HG02938 (cell line): ENCODE measurements at regions not wholly inside any gene's neighbourhood (a gene's known extent, or its start where the extent isn't known, plus 50 kb on each side); places are given as distances from the start of the nearest gene placed in this dataset.

Experiments used
- ATAC-seq: cut with Tn5 transposase; IDR thresholded peaks from one replicate; pipeline ENCODE4 v1.9.1; 2021; ENCODE audit warnings: mild to moderate bottlenecking, moderate library complexity; ENCODE audit not compliant: unreplicated experiment

- ATAC-seq: no peak
Measured at GRCh38 chr17:73973586-73974409, 229.7 kb upstream of the RPL38 start.

- ATAC-seq: no peak
Measured at GRCh38 chr17:73974536-73974935, 228.9 kb upstream of the RPL38 start.

GRCh38 chr17:73976147-73976546 is 227.3 kb upstream of the RPL38 start:
- ATAC-seq: no peak

- no peak for ATAC-seq
Measured at GRCh38 chr17:73976676-73977521, 226.6 kb upstream of the RPL38 start.

- ATAC-seq: no peak
Measured at GRCh38 chr17:73980517-73980916, 223.0 kb upstream of the RPL38 start.

- no peak for ATAC-seq
Measured at GRCh38 chr17:73982871-73983270, 220.6 kb upstream of the RPL38 start.

- ATAC-seq: no peak
Measured at GRCh38 chr17:73983621-73984400, 219.7 kb upstream of the RPL38 start.

- ATAC-seq: no peak
Measured at GRCh38 chr17:73984941-73985340, 218.5 kb upstream of the RPL38 start.

GRCh38 chr17:73985466-73986015 is 217.9 kb upstream of the RPL38 start:
- no peak for ATAC-seq

GRCh38 chr17:73986641-73987177 is 216.8 kb upstream of the RPL38 start:
- ATAC-seq: no peak

- ATAC-seq: no peak
Measured at GRCh38 chr17:73987395-73987794, 216.1 kb upstream of the RPL38 start.

- ATAC-seq: no peak
Measured at GRCh38 chr17:73987845-73988509, 215.5 kb upstream of the RPL38 start.

- ATAC-seq: no peak
Measured at GRCh38 chr17:73989671-73990070, 213.8 kb upstream of the RPL38 start.

- ATAC-seq: no peak
Measured at GRCh38 chr17:73990290-73990689, 213.2 kb upstream of the RPL38 start.

GRCh38 chr17:73991260-73991659 is 212.2 kb upstream of the RPL38 start:
- ATAC-seq: no peak

GRCh38 chr17:73994946-73995345 is 208.5 kb upstream of the RPL38 start:
- no peak for ATAC-seq

GRCh38 chr17:73997059-73997458 is 206.4 kb upstream of the RPL38 start:
- no peak for ATAC-seq

GRCh38 chr17:73998249-73998648 is 205.2 kb upstream of the RPL38 start:
- no peak for ATAC-seq

GRCh38 chr17:73998653-73999645 is 204.5 kb upstream of the RPL38 start:
- no peak for ATAC-seq
